Ascending aorta (tissue), 2 donors: ENCODE measurements at regions not wholly inside any gene's neighbourhood (a gene's known extent, or its start where the extent isn't known, plus 50 kb on each side); places are given as distances from the start of the nearest gene placed in this dataset.

ENCODE experiments used
- DNase-seq, 2 donors: peaks; one replicate each; pipeline ENCODE4 v3.0.0-alpha.2; 2019; ENCODE audit warnings: low spot score in 2 of 2
- H3K27ac ChIP-seq, 2 donors: fragments of 200-600 bp; sonication (generic); one replicate each; pipeline ENCODE4 v1.5.1; 2016 to 2017; ENCODE audit warnings: mild to moderate bottlenecking in 1 of 2
- H3K27me3 ChIP-seq: fragments of 200-600 bp; sonication (generic); one replicate; pipeline ENCODE4 v1.5.1; 2017
- H3K36me3 ChIP-seq, 2 donors: fragments of 200-600 bp; sonication (generic); one replicate each; pipeline ENCODE4 v1.5.1; 2016
- H3K4me1 ChIP-seq, 2 donors: fragments of 200-600 bp; sonication (generic); one replicate each; pipeline ENCODE4 v1.5.1; 2016 to 2017; ENCODE audit warnings: mild to moderate bottlenecking in 1 of 2
- H3K4me3 ChIP-seq, 2 donors: fragments of 200-600 bp; sonication (generic); one replicate each; pipeline ENCODE4 v1.5.1; 2016 to 2017; ENCODE audit warnings: mild to moderate bottlenecking in 1 of 2
- H3K9me3 ChIP-seq, 2 donors: fragments of 200-600 bp; sonication (generic); one replicate each; pipeline ENCODE4 v1.5.1; 2016
- intact Hi-C: fragments of 100-400 bp; cut with DNase I; formaldehyde crosslinking; loops from one replicate; pipeline ENCODE4 v1.15.1; 2023
- TF ChIP-seq, protein P1 (sequence below), 3 experiments: fragments of 200-600 bp in 2 of 3; fragments of 450-650 bp in 1 of 3; sonication (generic) in 2 of 3; IDR thresholded peaks; one replicate each; pipeline ENCODE4 v1.5.1; 2016 to 2019; ENCODE audit warnings: antibody characterized with exemption in 3 of 3, mild to moderate bottlenecking in 1 of 3, moderate library complexity in 1 of 3

DNA sequence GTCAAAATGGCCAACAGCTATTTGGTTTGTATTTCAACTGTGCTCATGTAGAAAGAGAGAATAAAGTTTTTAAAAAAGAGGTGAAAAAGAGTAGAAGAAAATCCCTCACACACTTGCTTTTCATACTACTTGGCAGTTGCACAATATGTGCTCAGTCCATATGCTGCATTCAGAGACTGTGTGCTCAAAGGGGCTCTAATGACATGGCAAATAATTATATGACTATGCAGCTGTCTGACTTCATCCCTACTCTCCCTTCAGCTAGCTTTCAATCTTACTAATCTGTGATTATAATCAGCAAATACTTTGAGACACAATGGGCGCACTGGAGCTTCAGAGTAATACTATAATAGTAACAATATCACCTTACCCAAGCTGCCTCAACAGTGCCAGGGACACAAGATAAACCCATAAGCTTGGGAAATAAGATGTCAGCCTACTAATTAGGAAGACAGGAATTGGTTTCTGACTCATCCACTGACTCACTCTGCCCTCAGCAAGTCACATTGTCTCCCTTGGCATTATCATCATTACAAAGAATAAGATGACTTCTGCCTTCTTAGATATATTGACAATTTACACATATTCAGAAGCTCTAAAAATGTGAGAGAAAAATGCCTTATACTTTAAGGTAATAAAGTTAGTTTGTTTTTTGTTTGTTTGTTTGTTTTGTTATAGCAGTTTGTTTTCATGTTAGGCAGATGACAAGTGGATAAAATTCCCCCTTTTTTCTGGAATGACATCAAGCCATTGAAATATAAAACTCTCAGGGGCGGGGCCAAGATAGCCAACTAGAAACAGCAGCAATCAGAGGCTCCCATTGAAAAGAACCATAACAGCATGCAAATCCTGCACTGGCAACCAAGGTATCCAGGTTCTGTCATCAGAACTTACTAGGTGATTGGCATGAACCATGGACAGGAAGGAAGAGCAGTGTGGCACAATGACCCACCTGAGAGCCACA, 311.6 kb downstream of the FAM133A start:
- DNase-seq: no peak
- H3K27ac ChIP-seq: no peak overlapping the region
- H3K9me3 ChIP-seq: no peaks in the 10 kb centered on the region
- no peaks in the 10 kb centered on the region for H3K36me3 ChIP-seq
- no peak overlapping the region for H3K4me3 ChIP-seq
- intact Hi-C loops: no loop called here
- no peaks in the 10 kb centered on the region for H3K4me1 ChIP-seq
- H3K27me3 ChIP-seq: no peaks in the 10 kb centered on the region
- TF ChIP-seq, protein P1, sequence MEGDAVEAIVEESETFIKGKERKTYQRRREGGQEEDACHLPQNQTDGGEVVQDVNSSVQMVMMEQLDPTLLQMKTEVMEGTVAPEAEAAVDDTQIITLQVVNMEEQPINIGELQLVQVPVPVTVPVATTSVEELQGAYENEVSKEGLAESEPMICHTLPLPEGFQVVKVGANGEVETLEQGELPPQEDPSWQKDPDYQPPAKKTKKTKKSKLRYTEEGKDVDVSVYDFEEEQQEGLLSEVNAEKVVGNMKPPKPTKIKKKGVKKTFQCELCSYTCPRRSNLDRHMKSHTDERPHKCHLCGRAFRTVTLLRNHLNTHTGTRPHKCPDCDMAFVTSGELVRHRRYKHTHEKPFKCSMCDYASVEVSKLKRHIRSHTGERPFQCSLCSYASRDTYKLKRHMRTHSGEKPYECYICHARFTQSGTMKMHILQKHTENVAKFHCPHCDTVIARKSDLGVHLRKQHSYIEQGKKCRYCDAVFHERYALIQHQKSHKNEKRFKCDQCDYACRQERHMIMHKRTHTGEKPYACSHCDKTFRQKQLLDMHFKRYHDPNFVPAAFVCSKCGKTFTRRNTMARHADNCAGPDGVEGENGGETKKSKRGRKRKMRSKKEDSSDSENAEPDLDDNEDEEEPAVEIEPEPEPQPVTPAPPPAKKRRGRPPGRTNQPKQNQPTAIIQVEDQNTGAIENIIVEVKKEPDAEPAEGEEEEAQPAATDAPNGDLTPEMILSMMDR (IDR thresholded peaks at IDR 0.05): no peak
